ENCODE measurements at regions not wholly inside any gene's neighbourhood (a gene's known extent, or its start where the extent isn't known, plus 50 kb on each side); places are given as distances from the start of the nearest gene placed in this dataset.

DNA sequence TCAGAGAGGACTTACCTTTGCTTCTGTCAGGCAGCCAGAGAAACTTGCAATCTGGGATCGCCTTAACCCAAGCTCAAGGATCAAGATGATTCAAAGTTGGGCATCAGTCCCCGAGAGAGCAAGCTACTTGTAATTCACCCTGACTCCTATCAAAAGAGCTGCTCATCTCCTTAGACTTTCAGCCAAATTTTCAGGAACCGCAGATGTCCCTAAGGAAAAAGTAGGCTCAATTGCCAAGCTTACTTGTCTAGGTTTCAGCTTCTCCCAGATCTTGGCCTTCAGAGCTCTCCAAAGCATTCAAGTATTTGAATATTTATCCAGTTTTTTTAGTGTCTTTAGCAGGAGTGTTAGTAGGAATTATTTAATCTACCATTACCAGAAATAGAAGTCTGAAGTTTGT is 434.1 kb upstream of the MMS22L start:
- no peak for TF ChIP-seq CTCF (IDR thresholded peaks at IDR 0.05; ENCODE audit: insufficient read depth, low read length)
- no peak for TF ChIP-seq SPI1 (IDR thresholded peaks at IDR 0.05; ENCODE audit: borderline replicate concordance, low read depth)
- TF ChIP-seq POLR2AphosphoS5 (IDR thresholded peaks at IDR 0.05; ENCODE audit: low read depth) = no peak
- TF ChIP-seq GABPA (IDR thresholded peaks at IDR 0.05; ENCODE audit: low read depth) = no peak
- TF ChIP-seq, protein P1, sequence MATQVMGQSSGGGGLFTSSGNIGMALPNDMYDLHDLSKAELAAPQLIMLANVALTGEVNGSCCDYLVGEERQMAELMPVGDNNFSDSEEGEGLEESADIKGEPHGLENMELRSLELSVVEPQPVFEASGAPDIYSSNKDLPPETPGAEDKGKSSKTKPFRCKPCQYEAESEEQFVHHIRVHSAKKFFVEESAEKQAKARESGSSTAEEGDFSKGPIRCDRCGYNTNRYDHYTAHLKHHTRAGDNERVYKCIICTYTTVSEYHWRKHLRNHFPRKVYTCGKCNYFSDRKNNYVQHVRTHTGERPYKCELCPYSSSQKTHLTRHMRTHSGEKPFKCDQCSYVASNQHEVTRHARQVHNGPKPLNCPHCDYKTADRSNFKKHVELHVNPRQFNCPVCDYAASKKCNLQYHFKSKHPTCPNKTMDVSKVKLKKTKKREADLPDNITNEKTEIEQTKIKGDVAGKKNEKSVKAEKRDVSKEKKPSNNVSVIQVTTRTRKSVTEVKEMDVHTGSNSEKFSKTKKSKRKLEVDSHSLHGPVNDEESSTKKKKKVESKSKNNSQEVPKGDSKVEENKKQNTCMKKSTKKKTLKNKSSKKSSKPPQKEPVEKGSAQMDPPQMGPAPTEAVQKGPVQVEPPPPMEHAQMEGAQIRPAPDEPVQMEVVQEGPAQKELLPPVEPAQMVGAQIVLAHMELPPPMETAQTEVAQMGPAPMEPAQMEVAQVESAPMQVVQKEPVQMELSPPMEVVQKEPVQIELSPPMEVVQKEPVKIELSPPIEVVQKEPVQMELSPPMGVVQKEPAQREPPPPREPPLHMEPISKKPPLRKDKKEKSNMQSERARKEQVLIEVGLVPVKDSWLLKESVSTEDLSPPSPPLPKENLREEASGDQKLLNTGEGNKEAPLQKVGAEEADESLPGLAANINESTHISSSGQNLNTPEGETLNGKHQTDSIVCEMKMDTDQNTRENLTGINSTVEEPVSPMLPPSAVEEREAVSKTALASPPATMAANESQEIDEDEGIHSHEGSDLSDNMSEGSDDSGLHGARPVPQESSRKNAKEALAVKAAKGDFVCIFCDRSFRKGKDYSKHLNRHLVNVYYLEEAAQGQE (IDR thresholded peaks at IDR 0.05; ENCODE audit: insufficient replicate concordance, low read depth) = no peak

All from HL-60 (cell line).